ENCODE measurements at regions not wholly inside any gene's neighbourhood (a gene's known extent, or its start where the extent isn't known, plus 50 kb on each side); places are given as distances from the start of the nearest gene placed in this dataset.

GRCh38 chr18:73824671-73825070 is 323.0 kb downstream of the FBXO15 start:
- Histone ChIP-seq H3K14ac (ENCODE audit: low read length) (no peak overlapping the region), H2BK120ac (ENCODE audit: insufficient read depth, low read length, poor library complexity) (no peak overlapping the region), H3K18ac (ENCODE audit: low read length) (no peak overlapping the region), H3K79me2 (ENCODE audit: control insufficient read depth, insufficient read depth, low read length, poor library complexity) (no peaks in the 10 kb centered on the region), H3K27ac (ENCODE audit: low read depth, low read length) (no peak overlapping the region), H3K4me1 (ENCODE audit: control insufficient read depth in 1 of 2, insufficient read depth in 2 of 2, low read length in 2 of 2) (no peaks in the 10 kb centered on the region), H4K12ac (ENCODE audit: low read depth, low read length) (no peak overlapping the region), H3K4me3 (ENCODE audit: low read depth, low read length) (no peak overlapping the region), H2AFZ (ENCODE audit: insufficient read depth, low read length, poor library complexity) (no peak overlapping the region), H3K79me1 (ENCODE audit: low read length) (no peaks in the 10 kb centered on the region), H4K91ac (ENCODE audit: low read depth, low read length) (no peak overlapping the region), H3K9me3 (ENCODE audit: insufficient read depth, low read depth, low read length) (no peaks in the 10 kb centered on the region), H3K27me3 (ENCODE audit: insufficient read depth, low read length) (no peaks in the 10 kb centered on the region), H2BK12ac (ENCODE audit: low read length) (no peak overlapping the region), H3K9ac (ENCODE audit: low read length) (no peak overlapping the region), H3K36me3 (ENCODE audit: control insufficient read depth in 1 of 2, insufficient read depth in 2 of 2, low read length in 2 of 2) (no peaks in the 10 kb centered on the region), H4K8ac (ENCODE audit: low read depth, low read length) (no peak overlapping the region), H2BK5ac (ENCODE audit: low read depth, low read length, poor library complexity) (no peak overlapping the region), H2AK5ac (ENCODE audit: low read length) (no peak overlapping the region), H3K4me2 (ENCODE audit: low read length) (no peak overlapping the region), H3K4ac (ENCODE audit: low read depth, low read length) (no peak overlapping the region), H3K23ac (ENCODE audit: low read length) (no peak overlapping the region)
- no CpG with 5 or more reads among the region's 1 CpG for WGBS (ENCODE audit: extremely low coverage, insufficient coverage, insufficient read length)
- peak in 1 of 2 donors; percentile 42 for DNase-seq

GRCh38 chr18:73812423-73812822 is 335.2 kb downstream of the FBXO15 start:
- Histone ChIP-seq H3K79me2 (ENCODE audit: control insufficient read depth, insufficient read depth, low read length, poor library complexity) (no peaks in the 10 kb centered on the region), H3K4me3 (ENCODE audit: low read depth, low read length) (no peak overlapping the region), H3K27me3 (ENCODE audit: insufficient read depth, low read length) (no peaks in the 10 kb centered on the region), H4K12ac (ENCODE audit: low read depth, low read length) (no peak overlapping the region), H3K4me2 (ENCODE audit: low read length) (no peak overlapping the region), H4K8ac (ENCODE audit: low read depth, low read length) (no peak overlapping the region), H2BK5ac (ENCODE audit: low read depth, low read length, poor library complexity) (no peak overlapping the region), H2BK120ac (ENCODE audit: insufficient read depth, low read length, poor library complexity) (no peak overlapping the region), H3K18ac (ENCODE audit: low read length) (no peak overlapping the region), H3K14ac (ENCODE audit: low read length) (no peak overlapping the region), H3K23ac (ENCODE audit: low read length) (no peak overlapping the region), H3K9ac (ENCODE audit: low read length) (no peak overlapping the region), H3K9me3 (ENCODE audit: insufficient read depth, low read depth, low read length) (peaks cover 1% of the 10 kb centered on the region), H3K4ac (ENCODE audit: low read depth, low read length) (no peak overlapping the region), H3K79me1 (ENCODE audit: low read length) (no peaks in the 10 kb centered on the region), H3K27ac (ENCODE audit: low read depth, low read length) (no peak overlapping the region), H3K4me1 (ENCODE audit: control insufficient read depth in 1 of 2, insufficient read depth in 2 of 2, low read length in 2 of 2) (no peaks in the 10 kb centered on the region), H2AFZ (ENCODE audit: insufficient read depth, low read length, poor library complexity) (no peak overlapping the region), H4K91ac (ENCODE audit: low read depth, low read length) (no peak overlapping the region), H3K36me3 (ENCODE audit: control insufficient read depth in 1 of 2, insufficient read depth in 2 of 2, low read length in 2 of 2) (no peaks in the 10 kb centered on the region), H2BK12ac (ENCODE audit: low read length) (no peak overlapping the region), H2AK5ac (ENCODE audit: low read length) (no peak overlapping the region)
- WGBS (ENCODE audit: extremely low coverage, insufficient coverage, insufficient read length) = no CpG with 5 or more reads among the region's 11 CpGs
- no peak for DNase-seq

- Histone ChIP-seq H3K36me3 (ENCODE audit: control insufficient read depth in 1 of 2, insufficient read depth in 2 of 2, low read length in 2 of 2) (no peaks in the 10 kb centered on the region), H2AFZ (ENCODE audit: insufficient read depth, low read length, poor library complexity) (no peak overlapping the region)
These were observed 340.0 kb downstream of the FBXO15 start for GRCh38 chr18:73807551-73808192.

DNA sequence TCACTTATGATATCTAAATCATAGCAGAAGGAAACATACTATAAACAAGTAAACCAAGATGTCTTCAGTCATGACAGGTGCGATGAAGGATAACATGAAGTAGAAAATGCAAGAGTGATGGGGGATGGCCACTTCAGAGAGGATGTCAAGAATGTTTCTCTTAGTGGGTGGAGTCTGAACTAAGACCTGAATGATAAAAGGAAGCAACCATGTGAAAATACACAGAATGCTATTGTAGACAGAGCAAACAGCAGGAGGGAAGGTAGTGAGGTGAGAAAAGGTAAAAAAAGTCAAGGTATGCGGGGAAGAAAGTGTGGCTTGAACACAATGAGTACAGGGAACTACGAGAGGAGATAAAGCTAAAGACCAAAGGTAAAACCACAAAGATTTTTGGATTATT is 341.6 kb downstream of the FBXO15 start:
- Histone ChIP-seq H3K23ac (ENCODE audit: low read length) (no peak overlapping the region), H3K4me1 (ENCODE audit: control insufficient read depth in 1 of 2, insufficient read depth in 2 of 2, low read length in 2 of 2) (no peaks in the 10 kb centered on the region), H2BK120ac (ENCODE audit: insufficient read depth, low read length, poor library complexity) (no peak overlapping the region), H2AFZ (ENCODE audit: insufficient read depth, low read length, poor library complexity) (no peak overlapping the region), H3K27ac (ENCODE audit: low read depth, low read length) (no peak overlapping the region), H3K4me2 (ENCODE audit: low read length) (no peak overlapping the region), H4K8ac (ENCODE audit: low read depth, low read length) (no peak overlapping the region), H2BK5ac (ENCODE audit: low read depth, low read length, poor library complexity) (no peak overlapping the region), H3K4ac (ENCODE audit: low read depth, low read length) (no peak overlapping the region), H3K4me3 (ENCODE audit: low read depth, low read length) (no peak overlapping the region), H3K9me3 (ENCODE audit: insufficient read depth, low read depth, low read length) (no peaks in the 10 kb centered on the region), H3K14ac (ENCODE audit: low read length) (no peak overlapping the region), H2AK5ac (ENCODE audit: low read length) (no peak overlapping the region), H4K91ac (ENCODE audit: low read depth, low read length) (no peak overlapping the region), H3K18ac (ENCODE audit: low read length) (no peak overlapping the region), H3K36me3 (ENCODE audit: control insufficient read depth in 1 of 2, insufficient read depth in 2 of 2, low read length in 2 of 2) (no peaks in the 10 kb centered on the region), H2BK12ac (ENCODE audit: low read length) (no peak overlapping the region), H3K9ac (ENCODE audit: low read length) (no peak overlapping the region), H4K12ac (ENCODE audit: low read depth, low read length) (no peak overlapping the region), H3K79me2 (ENCODE audit: control insufficient read depth, insufficient read depth, low read length, poor library complexity) (no peaks in the 10 kb centered on the region), H3K27me3 (ENCODE audit: insufficient read depth, low read length) (no peaks in the 10 kb centered on the region), H3K79me1 (ENCODE audit: low read length) (no peaks in the 10 kb centered on the region)
- no CpG with 5 or more reads among the region's 3 CpGs for WGBS (ENCODE audit: extremely low coverage, insufficient coverage, insufficient read length)
- DNase-seq = no peak

More at GRCh38 chr18:73807551-73808192, 340.0 kb downstream of the FBXO15 start:
- Histone ChIP-seq H3K9ac (ENCODE audit: low read length) (no peak overlapping the region), H3K4me3 (ENCODE audit: low read depth, low read length) (no peak overlapping the region), H4K8ac (ENCODE audit: low read depth, low read length) (no peak overlapping the region), H2BK12ac (ENCODE audit: low read length) (no peak overlapping the region), H2BK5ac (ENCODE audit: low read depth, low read length, poor library complexity) (no peak overlapping the region), H3K14ac (ENCODE audit: low read length) (no peak overlapping the region), H3K4ac (ENCODE audit: low read depth, low read length) (no peak overlapping the region), H3K79me2 (ENCODE audit: control insufficient read depth, insufficient read depth, low read length, poor library complexity) (no peaks in the 10 kb centered on the region), H3K4me1 (ENCODE audit: control insufficient read depth in 1 of 2, insufficient read depth in 2 of 2, low read length in 2 of 2) (no peaks in the 10 kb centered on the region), H3K27me3 (ENCODE audit: insufficient read depth, low read length) (no peaks in the 10 kb centered on the region), H3K23ac (ENCODE audit: low read length) (no peak overlapping the region), H3K4me2 (ENCODE audit: low read length) (no peak overlapping the region), H3K9me3 (ENCODE audit: insufficient read depth, low read depth, low read length) (no peaks in the 10 kb centered on the region), H2AK5ac (ENCODE audit: low read length) (no peak overlapping the region), H4K91ac (ENCODE audit: low read depth, low read length) (no peak overlapping the region), H3K79me1 (ENCODE audit: low read length) (no peaks in the 10 kb centered on the region), H2BK120ac (ENCODE audit: insufficient read depth, low read length, poor library complexity) (no peak overlapping the region), H3K18ac (ENCODE audit: low read length) (no peak overlapping the region), H4K12ac (ENCODE audit: low read depth, low read length) (no peak overlapping the region), H3K27ac (ENCODE audit: low read depth, low read length) (no peak overlapping the region)
- DNase-seq = no peak
- WGBS (ENCODE audit: extremely low coverage, insufficient coverage, insufficient read length) = no CpG with 5 or more reads among the region's 4 CpGs

All from trophoblast cell (in vitro differentiated cells and primary cell).